Upper lobe of right lung (tissue), 1 donor: ENCODE measurements at regions not wholly inside any gene's neighbourhood (a gene's known extent, or its start where the extent isn't known, plus 50 kb on each side); places are given as distances from the start of the nearest gene placed in this dataset.

Source experiments
- ATAC-seq: fragments of 200-7000 bp; cut with Tn5 transposase; one replicate; pipeline ENCODE4 v1.9.1; 2020; ENCODE audit warnings: mild to moderate bottlenecking, moderate library complexity
- DNase-seq: peaks from one replicate; pipeline ENCODE4 v3.0.0-alpha.2; 2020
- H3K27ac ChIP-seq: fragments of 200-600 bp; one replicate; pipeline ENCODE4 v1.8.0; 2022
- H3K27me3 ChIP-seq: fragments of 200-600 bp; one replicate; pipeline ENCODE4 v1.8.0; 2022; ENCODE audit warnings: mild to moderate bottlenecking
- H3K36me3 ChIP-seq: fragments of 200-600 bp; one replicate; pipeline ENCODE4 v1.8.0; 2022
- H3K4me1 ChIP-seq: fragments of 200-600 bp; one replicate; pipeline ENCODE4 v1.8.0; 2022
- H3K4me3 ChIP-seq: fragments of 200-600 bp; one replicate; pipeline ENCODE4 v1.8.0; 2022; ENCODE audit warnings: mild to moderate bottlenecking
- H3K9me3 ChIP-seq: fragments of 200-600 bp; one replicate; pipeline ENCODE4 v1.8.0; 2022
- intact Hi-C: fragments of 100-400 bp; cut with DNase I; formaldehyde crosslinking; loops from one replicate; pipeline ENCODE4 v1.11.0; 2022
- TF ChIP-seq, protein P1 (sequence below): fragments of 200-600 bp; IDR thresholded peaks from one replicate; pipeline ENCODE4 v1.8.0; 2022; ENCODE audit warnings: antibody characterized with exemption
- donor health status: DM: no; HTN: yes; CAD: no; lungs with severe emphysema.

DNA sequence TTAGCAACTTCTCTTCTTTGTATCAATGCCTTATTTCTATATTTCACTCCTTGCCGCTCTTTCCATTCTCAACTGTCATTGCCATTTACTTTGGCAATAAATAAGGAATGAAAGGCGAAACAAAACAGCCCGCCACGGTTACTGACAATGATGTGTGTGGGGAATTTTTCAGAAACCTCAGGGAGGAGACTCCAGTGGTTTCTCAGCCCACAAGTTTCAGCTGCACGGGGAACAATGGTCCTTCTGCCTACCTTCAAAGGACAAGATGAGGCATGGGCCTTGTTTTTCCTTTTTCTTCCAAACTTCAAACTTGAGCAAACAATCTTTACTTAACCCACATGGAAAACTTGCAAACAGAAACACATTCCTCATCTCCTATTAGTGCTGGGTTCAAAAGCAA is 409.4 kb downstream of the METTL15 start:
- no peaks in the 10 kb centered on the region for H3K36me3 ChIP-seq
- no peaks in the 10 kb centered on the region for H3K4me1 ChIP-seq
- TF ChIP-seq, protein P1, sequence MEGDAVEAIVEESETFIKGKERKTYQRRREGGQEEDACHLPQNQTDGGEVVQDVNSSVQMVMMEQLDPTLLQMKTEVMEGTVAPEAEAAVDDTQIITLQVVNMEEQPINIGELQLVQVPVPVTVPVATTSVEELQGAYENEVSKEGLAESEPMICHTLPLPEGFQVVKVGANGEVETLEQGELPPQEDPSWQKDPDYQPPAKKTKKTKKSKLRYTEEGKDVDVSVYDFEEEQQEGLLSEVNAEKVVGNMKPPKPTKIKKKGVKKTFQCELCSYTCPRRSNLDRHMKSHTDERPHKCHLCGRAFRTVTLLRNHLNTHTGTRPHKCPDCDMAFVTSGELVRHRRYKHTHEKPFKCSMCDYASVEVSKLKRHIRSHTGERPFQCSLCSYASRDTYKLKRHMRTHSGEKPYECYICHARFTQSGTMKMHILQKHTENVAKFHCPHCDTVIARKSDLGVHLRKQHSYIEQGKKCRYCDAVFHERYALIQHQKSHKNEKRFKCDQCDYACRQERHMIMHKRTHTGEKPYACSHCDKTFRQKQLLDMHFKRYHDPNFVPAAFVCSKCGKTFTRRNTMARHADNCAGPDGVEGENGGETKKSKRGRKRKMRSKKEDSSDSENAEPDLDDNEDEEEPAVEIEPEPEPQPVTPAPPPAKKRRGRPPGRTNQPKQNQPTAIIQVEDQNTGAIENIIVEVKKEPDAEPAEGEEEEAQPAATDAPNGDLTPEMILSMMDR: no peak
- ATAC-seq: no peak
- intact Hi-C loops: no loop called here
- DNase-seq: no peak
- no peak overlapping the region for H3K4me3 ChIP-seq
- no peaks in the 10 kb centered on the region for H3K9me3 ChIP-seq
- H3K27me3 ChIP-seq: no peaks in the 10 kb centered on the region
- H3K27ac ChIP-seq: no peak overlapping the region

DNA sequence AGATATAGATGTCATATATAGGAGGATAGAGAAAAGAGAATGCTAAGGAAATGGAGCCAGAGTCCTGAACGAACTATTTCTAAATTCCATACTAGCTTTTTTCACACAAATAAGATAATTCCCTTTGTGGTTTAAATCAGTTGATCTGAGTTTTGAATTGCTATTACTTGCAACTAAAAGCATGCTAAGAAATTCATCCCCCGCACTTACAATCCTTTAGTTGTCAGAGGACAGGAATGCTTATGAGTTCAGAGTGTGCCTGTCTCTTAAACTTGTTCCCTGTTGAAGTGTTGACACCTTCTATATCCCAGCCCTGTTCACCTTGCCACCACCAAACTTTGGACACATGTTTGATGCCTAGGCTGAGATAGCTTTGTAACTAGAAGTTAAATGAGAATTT is 406.2 kb downstream of the METTL15 start:
- no peaks in the 10 kb centered on the region for H3K27me3 ChIP-seq
- no peak for ATAC-seq
- intact Hi-C loops: no loop called here
- no peaks in the 10 kb centered on the region for H3K9me3 ChIP-seq
- no peaks in the 10 kb centered on the region for H3K36me3 ChIP-seq
- H3K27ac ChIP-seq: no peak overlapping the region
- no peak overlapping the region for H3K4me3 ChIP-seq
- DNase-seq: no peak
- TF ChIP-seq, protein P1: no peak
- no peaks in the 10 kb centered on the region for H3K4me1 ChIP-seq

DNA sequence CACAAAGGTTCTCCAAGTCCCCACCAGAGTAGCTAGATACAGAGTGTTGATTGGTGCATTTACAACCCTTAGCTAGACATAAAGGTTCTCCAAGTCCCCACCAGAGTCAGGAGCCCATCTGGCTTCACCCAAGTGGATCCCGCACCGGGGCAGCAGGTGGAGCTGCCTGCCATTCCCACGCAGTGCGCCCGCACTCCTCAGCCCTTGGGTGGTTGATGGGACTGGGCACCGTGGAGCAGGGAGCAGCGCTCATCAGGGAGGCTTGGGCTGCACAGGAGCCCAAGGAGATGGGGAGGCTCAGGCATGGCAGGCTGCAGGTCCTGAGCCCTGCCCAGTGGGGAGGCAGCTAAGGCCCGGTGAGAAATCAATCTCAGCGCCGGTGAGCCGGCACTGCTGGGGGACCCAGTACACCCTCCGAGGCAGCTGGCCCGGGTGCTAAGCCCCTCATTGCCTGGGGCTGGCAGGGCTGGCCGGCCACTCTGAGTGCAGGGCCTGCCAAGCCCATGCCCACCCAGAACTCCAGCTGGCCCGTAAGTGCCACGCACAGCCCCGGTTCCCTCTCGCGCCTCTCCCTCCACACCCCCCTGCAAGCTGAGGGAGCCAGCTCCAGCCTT is 404.1 kb downstream of the METTL15 start:
- Histone ChIP-seq H3K4me3 (no peak overlapping the region), H3K27ac (no peak overlapping the region), H3K9me3 (no peaks in the 10 kb centered on the region), H3K4me1 (no peaks in the 10 kb centered on the region), H3K27me3 (no peaks in the 10 kb centered on the region), H3K36me3 (no peaks in the 10 kb centered on the region)
- TF ChIP-seq, protein P1: no peak
- no peak for ATAC-seq
- intact Hi-C loops: no loop called here
- no peak for DNase-seq

DNA sequence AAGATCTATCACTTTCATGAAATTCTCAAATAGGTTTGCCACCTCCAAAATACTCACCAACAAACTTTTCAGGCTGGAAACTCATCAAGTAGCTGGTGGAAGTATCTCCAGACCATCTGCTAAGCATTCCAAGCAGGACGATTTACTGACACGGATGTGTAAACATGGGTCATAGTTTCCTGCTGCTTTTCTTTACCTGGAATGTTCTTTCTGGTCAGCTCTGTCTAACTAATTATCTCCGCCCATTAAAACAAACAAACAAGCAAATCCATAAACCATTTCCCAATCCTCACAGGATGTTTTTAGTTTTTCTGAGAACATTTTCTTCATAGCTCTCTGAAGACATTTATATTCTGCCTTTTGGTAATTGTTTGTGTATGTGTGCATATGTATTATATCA is 397.0 kb downstream of the METTL15 start:
- no peaks in the 10 kb centered on the region for H3K36me3 ChIP-seq
- H3K4me1 ChIP-seq: no peaks in the 10 kb centered on the region
- TF ChIP-seq, protein P1: no peak
- no peak overlapping the region for H3K4me3 ChIP-seq
- intact Hi-C loops: no loop called here
- H3K27ac ChIP-seq: no peak overlapping the region
- H3K9me3 ChIP-seq: no peaks in the 10 kb centered on the region
- ATAC-seq (no peak), DNase-seq (no peak)
- no peaks in the 10 kb centered on the region for H3K27me3 ChIP-seq

DNA sequence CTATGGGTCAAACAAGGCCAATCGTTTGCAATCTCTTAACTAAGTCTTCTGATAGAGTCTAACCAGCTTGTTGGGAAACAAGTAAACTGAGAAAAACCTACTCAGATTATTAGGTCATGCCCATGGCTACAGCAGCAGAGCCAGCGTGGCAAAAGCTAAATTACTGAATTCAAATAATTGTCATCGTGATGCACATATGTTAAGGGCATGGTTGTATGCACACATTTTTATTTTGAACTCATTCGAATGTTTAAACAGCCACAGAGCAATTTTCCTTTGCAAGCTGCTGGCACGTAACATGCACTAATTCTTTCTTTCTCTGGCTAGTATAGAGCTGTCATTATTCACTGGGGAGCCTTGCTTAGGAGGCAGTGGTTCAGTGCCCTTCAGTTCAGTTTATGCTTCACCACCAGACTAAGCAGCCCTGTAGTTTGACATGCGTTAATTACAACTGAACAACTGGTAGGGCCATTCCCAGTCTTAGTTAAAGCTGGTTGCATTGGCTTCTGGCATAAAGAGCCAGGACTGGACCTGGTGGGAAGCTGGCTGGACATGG is 396.4 kb downstream of the METTL15 start:
- no peak overlapping the region for H3K4me3 ChIP-seq
- intact Hi-C loops: no loop called here
- no peaks in the 10 kb centered on the region for H3K27me3 ChIP-seq
- no peak overlapping the region for H3K27ac ChIP-seq
- H3K36me3 ChIP-seq: no peaks in the 10 kb centered on the region
- no peaks in the 10 kb centered on the region for H3K4me1 ChIP-seq
- TF ChIP-seq, protein P1: no peak
- ATAC-seq: no peak
- no peak for DNase-seq
- H3K9me3 ChIP-seq: no peaks in the 10 kb centered on the region

DNA sequence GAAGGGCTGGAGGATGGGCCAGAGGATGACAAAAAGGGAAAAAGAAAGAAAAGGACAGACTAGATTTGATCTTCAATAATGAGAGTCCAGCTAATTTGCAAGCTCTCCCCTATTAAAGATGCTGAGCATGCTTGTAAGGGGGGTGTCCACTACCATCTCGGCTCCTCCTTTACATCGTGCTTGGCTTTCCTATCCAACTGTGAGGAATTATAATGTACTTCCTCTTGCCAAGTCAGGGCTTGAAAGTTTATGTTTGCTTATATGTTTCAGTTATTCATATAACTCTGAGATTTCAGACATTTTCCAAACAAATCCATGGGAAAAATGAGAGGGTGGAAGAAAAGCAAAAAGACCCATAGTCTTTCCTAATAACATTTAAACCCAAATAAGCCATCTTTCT is 387.1 kb downstream of the METTL15 start:
- no peak overlapping the region for H3K27ac ChIP-seq
- intact Hi-C loops: no loop called here
- ATAC-seq (no peak), DNase-seq (no peak)
- TF ChIP-seq, protein P1: no peak
- no peaks in the 10 kb centered on the region for H3K27me3 ChIP-seq
- no peaks in the 10 kb centered on the region for H3K36me3 ChIP-seq
- no peaks in the 10 kb centered on the region for H3K9me3 ChIP-seq
- H3K4me1 ChIP-seq: no peaks in the 10 kb centered on the region
- H3K4me3 ChIP-seq: no peak overlapping the region
